BLaER1 treated with 17β-estradiol and CSF1 and Interleukin-3, amounts not matched to agents 10 nM and 100 nM (cell line): ENCODE measurements at regions not wholly inside any gene's neighbourhood (a gene's known extent, or its start where the extent isn't known, plus 50 kb on each side); places are given as distances from the start of the nearest gene placed in this dataset.

Experiments
- H3K27ac ChIP-seq, 11 experiments: shearing (Covaris generic); formaldehyde crosslinking; 2 replicates each; pipeline ENCODE4 v1.8.1; 2022
- H3K27me3 ChIP-seq, 11 experiments: shearing (Covaris generic); formaldehyde crosslinking; 2 replicates each; pipeline ENCODE4 v1.8.1; 2022
- H3K36me3 ChIP-seq, 11 experiments: shearing (Covaris generic); formaldehyde crosslinking; 2 replicates each; pipeline ENCODE4 v1.8.1; 2022
- H3K4me1 ChIP-seq, 10 experiments: shearing (Covaris generic); formaldehyde crosslinking; 2 replicates each; pipeline ENCODE4 v1.8.1; 2022
- H3K4me2 ChIP-seq, 11 experiments: shearing (Covaris generic); formaldehyde crosslinking; 2 replicates each; pipeline ENCODE4 v1.8.1; 2022
- H3K4me3 ChIP-seq, 10 experiments: shearing (Covaris generic); formaldehyde crosslinking; 2 replicates each; pipeline ENCODE4 v1.8.1; 2022
- H3K9ac ChIP-seq, 11 experiments: shearing (Covaris generic); formaldehyde crosslinking; 2 replicates each; pipeline ENCODE4 v1.8.1; 2022
- H3K9me3 ChIP-seq, 11 experiments: shearing (Covaris generic); formaldehyde crosslinking; replicated peaks in 1 of 11; 2 replicates each; pipeline ENCODE4 v1.8.1; 2022
- H4K20me1 ChIP-seq, 11 experiments: shearing (Covaris generic); formaldehyde crosslinking; 2 replicates each; pipeline ENCODE4 v1.8.1; 2022
- Cebpa-rat ChIP-seq, 11 experiments: shearing (Covaris generic); IDR thresholded peaks; 2 replicates each; pipeline ENCODE4 v1.8.1; 2022

DNA sequence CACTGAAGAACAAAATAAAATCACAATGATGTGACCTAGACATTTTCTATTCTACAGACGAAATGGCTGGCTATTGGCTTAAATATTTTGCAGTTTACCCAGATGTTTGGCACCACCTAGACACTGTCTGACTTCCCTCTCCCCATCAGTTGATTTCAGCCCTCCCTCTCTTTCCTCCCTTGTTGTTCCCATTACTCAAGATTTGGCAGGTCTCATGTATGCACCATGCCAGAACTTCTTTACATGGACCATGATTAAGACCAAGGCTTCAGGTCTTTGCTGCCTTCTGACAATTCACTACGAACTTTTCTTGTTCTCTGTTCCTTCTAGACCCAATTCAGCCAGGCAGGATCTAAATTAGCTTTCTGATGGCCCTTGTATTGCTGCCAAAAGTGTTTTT, 66.6 kb upstream of the GDNF start:
- Histone ChIP-seq H3K4me3 (no peak overlapping the region), H3K9ac (no peak overlapping the region), H3K9me3 (peaks cover 0 to 14% (median 0%) of the 10 kb centered on the region in 11 experiments; a peak in 1 of 22 replicates), H3K27ac (no peak overlapping the region), H3K4me1 (peaks cover 6 to 18% (median 15%) of the 10 kb centered on the region in 10 experiments; a peak in 18 of 20 replicates), H3K4me2 (no peak overlapping the region), H4K20me1 (no peaks in the 10 kb centered on the region), H3K36me3 (no peaks in the 10 kb centered on the region), H3K27me3 (no peaks in the 10 kb centered on the region)
- no peak for TF ChIP-seq Cebpa-rat (IDR thresholded peaks at IDR 0.05)

DNA sequence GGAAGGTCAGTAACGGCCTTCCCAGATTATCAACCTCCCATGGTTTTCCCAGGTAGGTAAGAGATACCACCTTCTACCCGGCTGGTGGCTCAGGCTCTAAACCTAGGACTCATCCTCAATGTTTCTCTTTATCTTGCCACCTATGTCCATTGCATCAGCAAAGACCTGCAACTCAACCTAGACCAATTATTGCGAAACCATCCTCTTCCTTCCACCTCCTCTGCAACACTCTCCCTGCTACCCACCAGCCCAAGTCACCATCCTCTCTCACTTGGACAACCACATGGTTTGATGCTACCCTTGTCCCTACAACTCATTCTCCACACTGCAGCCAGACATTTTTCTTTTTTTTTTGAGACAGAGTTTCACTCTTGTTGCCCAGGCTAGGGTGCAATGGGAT, 65.4 kb upstream of the GDNF start:
- no peaks in the 10 kb centered on the region for H4K20me1 ChIP-seq
- peaks cover 0 to 14% (median 0%) of the 10 kb centered on the region in 11 experiments; a peak in 1 of 22 replicates for H3K9me3 ChIP-seq
- peaks cover 6 to 13% (median 11%) of the 10 kb centered on the region in 10 experiments; a peak in 18 of 20 replicates for H3K4me1 ChIP-seq
- H3K9ac ChIP-seq: no peak overlapping the region
- peak; percentile 31 to 90 (median 58); a peak in 15 of 22 replicates for TF ChIP-seq Cebpa-rat (IDR thresholded peaks at IDR 0.05)
- no peak overlapping the region for H3K27ac ChIP-seq
- H3K4me2 ChIP-seq: no peak overlapping the region
- H3K4me3 ChIP-seq: no peak overlapping the region
- H3K27me3 ChIP-seq: no peaks in the 10 kb centered on the region
- no peaks in the 10 kb centered on the region for H3K36me3 ChIP-seq

DNA sequence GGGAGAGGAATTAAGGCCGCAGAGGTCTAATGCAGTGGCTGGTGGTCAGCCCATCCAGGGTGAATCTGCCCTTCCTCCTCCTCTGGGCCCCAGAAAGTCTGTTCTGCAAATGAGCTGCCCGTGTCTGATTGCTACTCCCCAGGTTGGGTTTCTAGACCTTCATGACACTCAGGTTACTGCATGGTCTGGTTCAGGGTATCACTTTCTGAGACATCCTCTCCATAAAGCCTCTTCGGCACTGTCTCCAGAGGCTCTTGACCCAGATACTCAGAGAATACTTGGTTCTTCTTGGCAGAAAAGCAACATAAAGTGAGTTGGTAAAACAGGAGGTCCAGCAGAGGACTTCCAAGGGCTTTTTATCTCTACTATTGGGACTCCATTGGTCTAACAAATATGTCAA, 62.5 kb upstream of the GDNF start:
- Histone ChIP-seq H3K9ac (no peak overlapping the region), H3K4me1 (no peaks in the 10 kb centered on the region), H3K36me3 (no peaks in the 10 kb centered on the region), H3K27me3 (no peaks in the 10 kb centered on the region), H3K4me2 (no peak overlapping the region), H3K9me3 (peaks cover 0 to 5% (median 0%) of the 10 kb centered on the region in 11 experiments; a peak in 1 of 22 replicates), H3K27ac (no peak overlapping the region), H4K20me1 (no peaks in the 10 kb centered on the region), H3K4me3 (no peak overlapping the region)
- no peak for TF ChIP-seq Cebpa-rat (IDR thresholded peaks at IDR 0.05)

DNA sequence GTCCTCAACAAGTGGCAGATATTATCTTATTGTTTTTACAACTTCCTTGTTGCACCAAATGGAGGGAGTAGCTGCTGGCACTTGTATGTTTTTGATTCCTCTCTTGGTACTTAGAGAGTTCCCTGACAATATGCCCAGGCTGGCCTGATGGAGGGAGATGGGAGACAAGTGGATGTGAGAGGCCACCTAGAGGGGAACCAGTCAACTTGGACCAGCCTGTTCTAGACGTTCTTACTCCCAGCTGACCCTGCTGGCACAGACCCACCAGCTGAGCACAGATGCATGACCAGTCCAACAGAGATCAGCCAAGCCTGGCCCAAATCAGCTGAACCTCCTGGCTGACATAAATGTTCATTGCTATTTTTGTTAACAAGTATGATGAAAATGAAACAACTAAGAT, 60.9 kb upstream of the GDNF start:
- no peaks in the 10 kb centered on the region for H3K4me1 ChIP-seq
- H3K36me3 ChIP-seq: no peaks in the 10 kb centered on the region
- no peak overlapping the region for H3K4me3 ChIP-seq
- H3K4me2 ChIP-seq: peak overlapping the region in 2 of 11 experiments; percentile 11 to 19; a peak in 1 of 22 replicates
- H3K27ac ChIP-seq: no peak overlapping the region
- no peaks in the 10 kb centered on the region for H3K27me3 ChIP-seq
- 0 out of 22 replicates have a peak, but pooled peaks cover 0 to 5% (median 0%) of the 10 kb centered on the region in 11 experiments for H3K9me3 ChIP-seq
- no peak for TF ChIP-seq Cebpa-rat (IDR thresholded peaks at IDR 0.05)
- no peaks in the 10 kb centered on the region for H4K20me1 ChIP-seq
- no peak overlapping the region for H3K9ac ChIP-seq

DNA sequence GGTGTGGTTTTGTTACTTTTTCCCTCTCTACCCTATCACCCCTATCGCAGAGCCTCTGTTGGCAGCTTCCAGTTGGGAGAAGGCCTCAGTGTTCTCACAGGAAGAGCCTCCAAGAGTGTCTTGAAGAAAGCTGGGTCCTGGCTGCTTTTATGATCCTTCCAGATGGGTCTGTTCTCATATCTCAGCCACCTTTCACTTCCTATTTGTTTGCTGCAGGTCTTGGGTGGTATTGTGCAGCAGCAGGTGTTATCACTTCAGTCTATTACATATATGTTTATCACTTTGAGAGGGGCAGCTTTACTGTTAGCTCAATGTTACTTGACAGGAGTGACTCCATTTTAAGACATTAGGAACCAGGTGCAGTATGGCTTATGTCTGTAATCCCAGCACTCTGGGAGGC, 59.2 kb upstream of the GDNF start:
- no peak overlapping the region for H3K4me3 ChIP-seq
- H3K4me2 ChIP-seq: no peak overlapping the region
- H3K9ac ChIP-seq: no peak overlapping the region
- H4K20me1 ChIP-seq: no peaks in the 10 kb centered on the region
- no peaks in the 10 kb centered on the region for H3K27me3 ChIP-seq
- H3K36me3 ChIP-seq: no peaks in the 10 kb centered on the region
- peaks cover 0 to 7% (median 0%) of the 10 kb centered on the region in 11 experiments; a peak in 1 of 22 replicates for H3K9me3 ChIP-seq
- no peak overlapping the region for H3K27ac ChIP-seq
- TF ChIP-seq Cebpa-rat (IDR thresholded peaks at IDR 0.05): no peak
- no peaks in the 10 kb centered on the region for H3K4me1 ChIP-seq

DNA sequence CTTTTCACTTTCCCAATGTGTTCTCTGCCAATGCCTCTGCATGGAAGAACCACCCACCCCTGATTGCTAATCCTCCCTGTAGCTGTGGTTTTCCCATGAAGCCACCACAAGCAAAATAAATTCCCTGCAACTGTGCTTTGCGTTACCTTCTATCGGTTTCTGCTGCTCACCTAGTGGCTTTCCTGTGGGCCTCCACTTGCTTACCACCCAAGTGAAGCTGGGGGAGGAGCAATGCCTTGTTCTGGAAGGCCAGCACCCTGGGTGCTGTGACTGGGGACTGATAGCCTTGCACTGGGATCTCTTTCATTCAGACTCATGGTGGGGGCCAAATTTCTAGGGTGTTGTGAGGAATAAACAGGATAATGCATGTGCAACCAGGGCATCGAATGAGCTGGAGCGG, 56.3 kb upstream of the GDNF start:
- Histone ChIP-seq H4K20me1 (no peaks in the 10 kb centered on the region), H3K9me3 (peaks cover 0 to 4% (median 0%) of the 10 kb centered on the region in 11 experiments; a peak in 1 of 22 replicates), H3K36me3 (no peaks in the 10 kb centered on the region), H3K27ac (no peak overlapping the region), H3K27me3 (no peaks in the 10 kb centered on the region), H3K4me3 (no peak overlapping the region), H3K4me1 (no peaks in the 10 kb centered on the region), H3K9ac (no peak overlapping the region), H3K4me2 (no peak overlapping the region)
- TF ChIP-seq Cebpa-rat (IDR thresholded peaks at IDR 0.05): no peak

DNA sequence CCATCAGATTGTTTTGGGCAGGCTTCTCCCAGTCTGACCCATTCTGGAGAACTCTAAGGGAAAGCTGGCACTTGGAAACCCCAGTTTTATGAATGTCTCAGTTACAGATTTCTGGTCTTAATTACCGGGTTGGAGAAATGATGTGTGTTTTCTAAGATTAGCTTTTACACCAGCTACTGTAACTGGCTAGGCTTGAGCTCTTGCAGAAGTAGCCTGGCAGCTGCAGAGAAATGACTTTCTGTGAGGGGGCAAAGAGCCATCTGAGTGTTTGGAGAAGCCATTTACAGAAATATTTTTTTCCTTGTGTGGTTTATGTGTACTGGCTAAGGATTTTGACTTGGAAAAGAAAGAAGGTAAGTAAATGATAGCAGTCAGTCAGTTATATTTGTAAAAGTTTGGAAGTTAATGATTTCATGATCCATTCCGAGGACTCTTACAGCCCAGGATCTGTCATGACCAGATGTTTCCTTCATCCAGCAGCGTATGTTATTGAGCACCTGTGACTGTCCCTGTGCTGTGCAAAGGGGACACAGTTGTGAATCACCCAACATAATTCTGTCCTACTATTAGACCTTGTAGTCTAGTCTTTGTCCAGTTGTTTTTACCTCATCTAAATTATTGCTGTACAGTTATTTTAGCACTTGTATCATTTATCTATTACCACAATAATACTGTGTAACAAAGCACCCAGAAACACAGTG, 53.7 kb upstream of the GDNF start:
- H3K27me3 ChIP-seq: no peaks in the 10 kb centered on the region
- H3K4me3 ChIP-seq: no peak overlapping the region
- H3K9ac ChIP-seq: no peak overlapping the region

DNA sequence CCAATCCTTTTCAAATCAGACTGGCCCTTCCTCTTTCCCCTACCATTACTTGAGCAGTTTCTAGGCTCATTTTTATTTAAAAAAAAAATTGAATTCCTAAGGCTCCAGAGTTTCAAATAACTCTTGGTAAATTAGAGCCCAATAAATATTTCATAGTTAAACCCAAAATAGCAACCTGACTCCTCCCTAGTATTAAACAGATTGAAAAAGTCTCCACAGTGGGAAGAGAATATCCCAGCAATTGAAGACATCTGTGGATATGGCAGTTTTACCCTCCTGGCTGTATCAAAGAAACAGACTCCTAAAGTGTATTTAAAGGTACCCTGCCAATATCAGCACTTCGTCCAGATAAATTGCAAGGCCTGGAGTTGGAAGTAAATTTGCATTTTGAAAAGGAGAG, 52.7 kb upstream of the GDNF start:
- H3K27me3 ChIP-seq: no peaks in the 10 kb centered on the region
- H3K27ac ChIP-seq: no peak overlapping the region
- no peaks in the 10 kb centered on the region for H4K20me1 ChIP-seq
- H3K36me3 ChIP-seq: no peaks in the 10 kb centered on the region
- peaks cover 0 to 12% (median 0%) of the 10 kb centered on the region in 10 experiments; a peak in 8 of 20 replicates for H3K4me1 ChIP-seq
- TF ChIP-seq Cebpa-rat (IDR thresholded peaks at IDR 0.05): no peak
- H3K4me3 ChIP-seq: no peak overlapping the region
- no peak overlapping the region for H3K9ac ChIP-seq
- H3K4me2 ChIP-seq: no peak overlapping the region
- H3K9me3 ChIP-seq: peaks cover 0 to 4% (median 0%) of the 10 kb centered on the region in 11 experiments; a peak in 1 of 22 replicates

More for the DNA sequence above, 53.7 kb upstream of the GDNF start:
- H3K36me3 ChIP-seq: no peaks in the 10 kb centered on the region
- peaks cover 0 to 12% (median 0%) of the 10 kb centered on the region in 10 experiments; a peak in 8 of 20 replicates for H3K4me1 ChIP-seq
- no peak overlapping the region for H3K4me2 ChIP-seq
- no peaks in the 10 kb centered on the region for H4K20me1 ChIP-seq
- TF ChIP-seq Cebpa-rat (IDR thresholded peaks at IDR 0.05): no peak
- H3K27ac ChIP-seq: no peak overlapping the region
- peaks cover 0 to 4% (median 0%) of the 10 kb centered on the region in 11 experiments; a peak in 1 of 22 replicates for H3K9me3 ChIP-seq

DNA sequence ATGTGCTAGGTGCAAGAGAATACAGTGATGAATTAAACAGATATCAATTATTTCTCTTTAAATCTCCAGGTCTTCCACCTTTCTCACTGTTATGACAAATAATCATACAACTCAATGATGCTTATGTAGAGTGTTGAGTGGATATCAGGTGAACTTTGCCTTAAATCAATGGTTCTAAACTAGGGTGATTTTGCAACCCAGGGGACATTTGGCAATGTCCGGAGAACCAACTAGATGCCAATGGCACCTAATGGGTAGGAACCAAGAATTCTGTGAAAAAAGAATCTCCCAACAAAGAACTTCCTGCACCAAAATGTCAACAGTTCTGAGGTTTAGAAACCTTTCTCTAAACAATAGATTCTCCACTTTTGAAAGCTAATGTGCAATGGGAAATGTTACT, 52.0 kb upstream of the GDNF start:
- Histone ChIP-seq H4K20me1 (no peaks in the 10 kb centered on the region), H3K4me1 (peaks cover 0 to 12% (median 0%) of the 10 kb centered on the region in 10 experiments; a peak in 8 of 20 replicates), H3K4me2 (no peak overlapping the region), H3K4me3 (no peak overlapping the region), H3K9ac (no peak overlapping the region), H3K9me3 (peaks cover 0 to 4% (median 0%) of the 10 kb centered on the region in 11 experiments; a peak in 1 of 22 replicates), H3K27ac (no peak overlapping the region), H3K27me3 (no peaks in the 10 kb centered on the region), H3K36me3 (no peaks in the 10 kb centered on the region)
- no peak for TF ChIP-seq Cebpa-rat (IDR thresholded peaks at IDR 0.05)
